H1 (cell line): ENCODE measurements at regions not wholly inside any gene's neighbourhood (a gene's known extent, or its start where the extent isn't known, plus 50 kb on each side); places are given as distances from the start of the nearest gene placed in this dataset.

Experiments
- CTCF ChIA-PET: fragments of 300-600 bp; sonication (Branson Sonifier 250); formaldehyde crosslinking; loops from one replicate; lab custom pipeline; 2021; ENCODE audit not compliant: partially characterized antibody; lab: Charles Lee
- POLR2A ChIA-PET: fragments of 300-600 bp; sonication (Branson Sonifier 250); formaldehyde crosslinking; loops from one replicate; lab custom pipeline; 2021; ENCODE audit warnings: inconsistent platforms; ENCODE audit not compliant: partially characterized antibody; lab: Charles Lee
- DNase-seq, 2 experiments: peaks; one replicate each; pipeline versions ENCODE4 v3.0.0 to v3.0.0-alpha.2; 2010 to 2022; ENCODE audit warnings: low spot score in 2 of 2, low read depth in 1 of 2, mixed read lengths in 1 of 2
- FAIRE-seq: peaks from 2 replicates; lab custom pipeline; 2011; peaks lifted over from hg19 to GRCh38; lab: Jason Lieb, UNC
- H2AFZ ChIP-seq: 2 replicates; pipeline ENCODE4 v1.8.1; 2012; ENCODE audit warnings: low read length, inconsistent platforms
- H2AK5ac ChIP-seq: 2 replicates; pipeline ENCODE4 v1.6.1; 2013; ENCODE audit warnings: low read depth, low read length
- H2BK120ac ChIP-seq: replicated peaks from 2 replicates; pipeline ENCODE3; 2013; ENCODE audit warnings: low read depth, low read length, inconsistent platforms
- H2BK12ac ChIP-seq: 2 replicates; pipeline ENCODE4 v1.6.1; 2013; ENCODE audit warnings: low read depth, low read length
- H2BK15ac ChIP-seq: 2 replicates; pipeline ENCODE4 v1.6.1; 2013; ENCODE audit warnings: low read length
- H2BK20ac ChIP-seq: 2 replicates; pipeline ENCODE4 v1.6.1; 2013; ENCODE audit warnings: low read length
- H2BK5ac ChIP-seq: 2 replicates; pipeline ENCODE4 v1.6.1; 2013; ENCODE audit warnings: low read depth, low read length
- H3K14ac ChIP-seq: 2 replicates; pipeline ENCODE4 v1.6.1; 2013; ENCODE audit warnings: inconsistent platforms; ENCODE audit not compliant: insufficient read length
- H3K18ac ChIP-seq: 2 replicates; pipeline ENCODE4 v1.6.1; 2013; ENCODE audit warnings: low read length; ENCODE audit errors: extremely low read depth
- H3K23ac ChIP-seq: 2 replicates; pipeline ENCODE4 v1.6.1; 2013; ENCODE audit warnings: inconsistent platforms; ENCODE audit not compliant: insufficient read length
- H3K23me2 ChIP-seq: 2 replicates; pipeline ENCODE4 v1.6.1; 2013; ENCODE audit warnings: low read depth, low read length
- H3K27ac ChIP-seq: 2 replicates; pipeline ENCODE4 v1.6.1; 2011; ENCODE audit warnings: low read depth, low read length, inconsistent platforms
- H3K27me3 ChIP-seq, 4 experiments: replicated peaks in 1 of 4; 1 replicate in 1 of 4; 2 replicates in 3 of 4; pipeline versions ENCODE4 v1.6.1 to v1.8.1; 2011 to 2013; ENCODE audit warnings: low read length in 3 of 4, mild to moderate bottlenecking in 3 of 4, inconsistent platforms in 2 of 4, mixed read lengths in 2 of 4, moderate library complexity in 1 of 4; ENCODE audit not compliant: control insufficient read depth in 3 of 4, insufficient read depth in 3 of 4; ENCODE audit errors: extremely low read depth in 1 of 4
- H3K36me3 ChIP-seq, 4 experiments: 2 replicates each; pipeline versions ENCODE4 v1.6.1 to v1.8.1; 2011 to 2013; ENCODE audit warnings: mild to moderate bottlenecking in 4 of 4, low read length in 3 of 4, moderate library complexity in 2 of 4, control low read depth in 1 of 4, inconsistent platforms in 1 of 4; ENCODE audit not compliant: insufficient read depth in 4 of 4, control insufficient read depth in 2 of 4
- H3K4ac ChIP-seq: replicated peaks from 2 replicates; pipeline ENCODE3; 2013; ENCODE audit warnings: low read length, low read depth, mixed read lengths, inconsistent platforms; ENCODE audit not compliant: insufficient read length
- H3K4me1 ChIP-seq, 4 experiments: replicated peaks in 1 of 4; 1 replicate in 1 of 4; 2 replicates in 3 of 4; pipeline versions ENCODE4 v1.6.1 to v1.8.1; 2011 to 2013; ENCODE audit warnings: low read length in 3 of 4, inconsistent platforms in 2 of 4, mixed read lengths in 1 of 4; ENCODE audit not compliant: insufficient read depth in 4 of 4, control insufficient read depth in 3 of 4
- H3K4me2 ChIP-seq, 2 experiments: 2 replicates each; pipeline versions ENCODE4 v1.6.1 to v1.8.1; 2011 to 2013; ENCODE audit warnings: low read depth in 2 of 2, low read length in 2 of 2, control low read depth in 1 of 2, inconsistent platforms in 1 of 2, mild to moderate bottlenecking in 1 of 2; ENCODE audit not compliant: insufficient read depth in 1 of 2
- H3K4me3 ChIP-seq, 4 experiments: fragments of 200-600, 300-600 bp in 1 of 4; sonication (generic), shearing (Covaris generic), sonication (Bioruptor Twin) in 1 of 4; 2 replicates each; pipeline versions ENCODE4 v1.5.1 to v1.8.1; 2011 to 2016; ENCODE audit warnings: low read length in 4 of 4, low read depth in 3 of 4, control low read depth in 2 of 4, inconsistent platforms in 2 of 4, mild to moderate bottlenecking in 2 of 4, mixed read lengths in 1 of 4, moderate library complexity in 1 of 4; ENCODE audit not compliant: insufficient read depth in 2 of 4; ENCODE audit errors: extremely low read depth in 1 of 4
- H3K56ac ChIP-seq: replicated peaks from 2 replicates; pipeline ENCODE3; 2013; ENCODE audit warnings: low read depth, mild to moderate bottlenecking, mixed read lengths, low read length, inconsistent platforms; ENCODE audit not compliant: insufficient read length
- H3K79me1 ChIP-seq: 2 replicates; pipeline ENCODE4 v1.6.1; 2013; ENCODE audit warnings: low read depth, low read length, control low read depth
- H3K79me2 ChIP-seq, 2 experiments: 2 replicates each; pipeline versions ENCODE4 v1.6.1 to v1.8.1; 2012 to 2013; ENCODE audit warnings: low read length in 2 of 2, mild to moderate bottlenecking in 2 of 2, inconsistent platforms in 1 of 2; ENCODE audit not compliant: insufficient read depth in 2 of 2, control insufficient read depth in 1 of 2
- H3K9ac ChIP-seq, 4 experiments: replicated peaks in 1 of 4; 1 replicate in 1 of 4; 2 replicates in 3 of 4; pipeline versions ENCODE4 v1.6.1 to v1.8.1; 2011 to 2013; ENCODE audit warnings: low read depth in 3 of 4, low read length in 3 of 4, control low read depth in 2 of 4, mild to moderate bottlenecking in 2 of 4, moderate library complexity in 2 of 4, inconsistent platforms in 1 of 4; ENCODE audit errors: extremely low read depth in 1 of 4
- H3K9me3 ChIP-seq, 2 experiments: 2 replicates each; pipeline versions ENCODE4 v1.6.1 to v1.8.1; 2012 to 2013; ENCODE audit warnings: mild to moderate bottlenecking in 2 of 2, moderate library complexity in 2 of 2, control low read depth in 1 of 2, inconsistent platforms in 1 of 2, low read depth in 1 of 2, low read length in 1 of 2, mixed read lengths in 1 of 2; ENCODE audit not compliant: insufficient read depth in 2 of 2
- H4K20me1 ChIP-seq, 2 experiments: replicated peaks in 1 of 2; 2 replicates each; pipeline versions ENCODE3 to v1.8.1; 2011 to 2013; ENCODE audit warnings: inconsistent platforms in 2 of 2, low read length in 2 of 2, mild to moderate bottlenecking in 1 of 2; ENCODE audit not compliant: insufficient read depth in 2 of 2, control insufficient read depth in 1 of 2
- H4K5ac ChIP-seq: 2 replicates; pipeline ENCODE4 v1.6.1; 2013; ENCODE audit warnings: low read length, low read depth, mixed read lengths, inconsistent platforms; ENCODE audit not compliant: insufficient read length
- H4K8ac ChIP-seq: 2 replicates; pipeline ENCODE4 v1.8.0; 2013; ENCODE audit warnings: mild to moderate bottlenecking, moderate library complexity, low read length, inconsistent platforms; ENCODE audit not compliant: insufficient read depth; ENCODE audit errors: extremely low read depth
- H4K91ac ChIP-seq: replicated peaks from 2 replicates; pipeline ENCODE3; 2013; ENCODE audit warnings: low read length, mixed read lengths, inconsistent platforms; ENCODE audit not compliant: insufficient read length
- ASH2L ChIP-seq: fragments of 200-600, 300-600 bp; sonication (generic); IDR thresholded peaks from one replicate; pipeline ENCODE4 v1.7.1; 2017; ENCODE audit warnings: low read length
- SP4 ChIP-seq: IDR thresholded peaks from 2 replicates; pipeline ENCODE4 v1.6.1; 2012; ENCODE audit warnings: low read length, inconsistent platforms
- WGBS, 2 experiments: shearing (Covaris generic) in 1 of 2; methylation state at CpG; one replicate each; pipeline versions ENCODE4 v1.1.6 to v1.1.7; 2013 to 2015; ENCODE audit warnings: low lambda C conversion rate in 2 of 2, mixed read lengths in 2 of 2, inconsistent platforms in 1 of 2, low coverage in 1 of 2, missing lambda C conversion rate in 1 of 2; ENCODE audit not compliant: insufficient replicate concordance in 2 of 2, insufficient coverage in 1 of 2, insufficient read length in 1 of 2; ENCODE audit errors: extremely low coverage in 1 of 2, missing lambda C conversion rate in 1 of 2; 5-methylcytosine and 5-hydroxymethylcytosine counted together

DNA sequence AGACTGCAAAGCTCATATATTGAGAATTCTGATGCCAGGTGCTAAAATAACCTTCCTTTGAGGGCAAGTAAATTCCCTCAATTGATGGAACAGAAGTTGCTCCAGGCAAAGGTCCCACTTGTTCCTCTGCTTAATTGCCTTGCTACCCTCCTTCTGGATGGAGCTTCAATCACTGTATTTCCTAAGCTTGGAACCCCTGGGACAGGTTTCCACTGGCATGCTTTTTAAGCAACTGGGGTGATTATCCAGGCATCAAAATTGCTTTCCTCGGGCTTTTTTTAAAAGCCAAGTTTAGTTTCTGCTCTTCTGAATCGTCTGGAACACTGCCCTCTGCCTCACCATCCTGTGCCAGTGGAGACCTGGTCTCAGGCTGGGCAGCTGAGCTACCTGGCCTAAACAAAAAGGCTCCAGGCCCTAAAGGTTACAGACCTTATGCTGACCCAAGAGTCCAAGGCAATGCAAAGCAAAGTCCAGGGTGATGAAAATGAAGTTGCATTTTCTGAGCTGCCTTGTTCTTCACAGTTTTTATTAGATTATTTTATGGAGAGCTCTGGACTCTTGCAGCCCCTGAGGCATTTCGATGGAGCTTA, 167.9 kb upstream of the CD180 start:
- no peak overlapping the region for H3K4ac ChIP-seq
- no peak overlapping the region for H4K91ac ChIP-seq
- no peak overlapping the region for H3K27ac ChIP-seq
- no peaks in the 10 kb centered on the region for H3K9me3 ChIP-seq
- H3K9ac ChIP-seq: no peak overlapping the region
- CTCF ChIA-PET: interaction anchor here (0.7 to 1.5 kb wide), 5 partner anchors 10 to 118 kb away, joined by 3 to 6 read pairs (median 4); no protein-coding TSS in a partner anchor
- H3K23ac ChIP-seq: no peak overlapping the region
- H3K27me3 ChIP-seq: no peaks in the 10 kb centered on the region
- H2BK12ac ChIP-seq: no peak overlapping the region
- H2BK5ac ChIP-seq: no peak overlapping the region
- H3K18ac ChIP-seq: no peak overlapping the region
- no peak overlapping the region for H3K4me2 ChIP-seq
- FAIRE-seq (no peak), DNase-seq (no peak)
- H4K20me1 ChIP-seq: no peaks in the 10 kb centered on the region
- H3K36me3 ChIP-seq: no peaks in the 10 kb centered on the region
- no peak overlapping the region for H3K4me3 ChIP-seq
- POLR2A ChIA-PET: no interaction called here
- H4K8ac ChIP-seq: no peak overlapping the region
- H4K5ac ChIP-seq: no peak overlapping the region
- no peak overlapping the region for H2BK15ac ChIP-seq
- no peak overlapping the region for H3K14ac ChIP-seq
- H2AK5ac ChIP-seq: no peak overlapping the region
- H2BK20ac ChIP-seq: no peak overlapping the region
- no peaks in the 10 kb centered on the region for H3K79me1 ChIP-seq
- H3K56ac ChIP-seq: no peak overlapping the region
- H3K23me2 ChIP-seq: no peaks in the 10 kb centered on the region
- no peak overlapping the region for H2BK120ac ChIP-seq
- no peaks in the 10 kb centered on the region for H3K79me2 ChIP-seq
- no peak overlapping the region for H2AFZ ChIP-seq
- 90% methylated on average over 3 of the region's 3 CpGs; no CpG with 5 or more reads in 1 of the 2 experiments for WGBS, 2 experiments
- H3K4me1 ChIP-seq: peaks cover 0 to 2% (median 0%) of the 10 kb centered on the region in 4 experiments; a peak in 1 of 7 replicates
- TF ChIP-seq SP4: no peak
- TF ChIP-seq ASH2L: no peak
